GM12878 (cell line): ENCODE measurements at regions not wholly inside any gene's neighbourhood (a gene's known extent, or its start where the extent isn't known, plus 50 kb on each side); places are given as distances from the start of the nearest gene placed in this dataset.

Experiments
- ATAC-seq: fragments of 200-7000 bp; cut with Tn5 transposase; 3 replicates; pipeline ENCODE4 v1.9.1; 2020; ENCODE audit warnings: mild to moderate bottlenecking, moderate library complexity
- BruUV-seq: library from RNA; stranded (reverse); fragments of 400-500 nt; replicated peaks from 2 replicates; lab custom pipeline; 2021; lab: Mats Ljungman, UMichigan
- CTCF ChIA-PET: fragments of 300-600 bp; sonication (Branson Sonifier 250); formaldehyde crosslinking; extraction: SDS; loops from one replicate; lab custom pipeline; 2021; ENCODE audit warnings: inconsistent platforms; lab: Yijun Ruan, JAX
- POLR2A ChIA-PET: fragments of 350-600 bp; formaldehyde crosslinking; extraction: SDS; loops from one replicate; lab custom pipeline; 2021; ENCODE audit warnings: inconsistent platforms; lab: Charles Lee
- RAD21 ChIA-PET: fragments of 300-600 bp; sonication (Branson Sonifier 250); formaldehyde crosslinking; loops from one replicate; lab custom pipeline; 2023; ENCODE audit warnings: antibody characterized with exemption; ENCODE audit not compliant: unreplicated experiment; lab: Charles Lee
- SMC1A ChIA-PET: fragments of 300-600 bp; sonication (Branson Sonifier 250); formaldehyde crosslinking; loops from one replicate; lab custom pipeline; 2023; ENCODE audit not compliant: unreplicated experiment, uncharacterized antibody; lab: Charles Lee
- DNase-seq: peaks from one replicate; pipeline ENCODE4 v3.0.0-alpha.2; 2011; ENCODE audit warnings: low read depth, low spot score
- FAIRE-seq: peaks from 3 replicates; lab custom pipeline; 2011; peaks lifted over from hg19 to GRCh38; lab: Jason Lieb, UNC
- H2AFZ ChIP-seq: 2 replicates; pipeline ENCODE4 v1.6.0; 2011; ENCODE audit warnings: low read depth, low read length, control low read depth; ENCODE audit not compliant: control insufficient read depth
- H3K27ac ChIP-seq: 2 replicates; pipeline ENCODE4 v1.5.1; 2011; ENCODE audit warnings: control low read depth; ENCODE audit not compliant: control insufficient read depth, insufficient read depth
- H3K27me3 ChIP-seq, 2 experiments: replicated peaks in 1 of 2; 2 replicates each; pipeline versions ENCODE4 v1.6.0 to v1.6.1; 2011; ENCODE audit warnings: low read length in 1 of 2; ENCODE audit not compliant: control insufficient read depth in 2 of 2, insufficient read depth in 2 of 2
- H3K36me3 ChIP-seq, 2 experiments: 2 replicates each; pipeline ENCODE4 v1.5.1; 2011; ENCODE audit warnings: low read length in 1 of 2; ENCODE audit not compliant: control insufficient read depth in 2 of 2, insufficient read depth in 2 of 2
- H3K4me1 ChIP-seq: 2 replicates; pipeline ENCODE4 v1.6.1; 2011; ENCODE audit warnings: mild to moderate bottlenecking, low read length, moderate library complexity, mixed read lengths; ENCODE audit not compliant: control insufficient read depth, insufficient read depth
- H3K4me2 ChIP-seq: 2 replicates; pipeline ENCODE4 v1.6.0; 2011; ENCODE audit warnings: control low read depth; ENCODE audit not compliant: control insufficient read depth, insufficient read depth
- H3K4me3 ChIP-seq: fragments of 200-600 bp; sonication (generic); 2 replicates; pipeline ENCODE4 v1.5.1; 2016
- H3K79me2 ChIP-seq: 2 replicates; pipeline ENCODE4 v1.6.0; 2011; ENCODE audit warnings: low read length; ENCODE audit not compliant: control insufficient read depth, insufficient read depth
- H3K9ac ChIP-seq: 2 replicates; pipeline ENCODE4 v1.8.0; 2011; ENCODE audit warnings: low read length, control low read depth, mixed read lengths; ENCODE audit not compliant: control insufficient read depth, insufficient read depth
- H3K9me3 ChIP-seq: replicated peaks from 3 replicates; pipeline ENCODE4 v1.5.1; 2011; ENCODE audit warnings: mild to moderate bottlenecking, low read length; ENCODE audit not compliant: control insufficient read depth, insufficient read depth
- H4K20me1 ChIP-seq: 2 replicates; pipeline ENCODE4 v1.6.0; 2011; ENCODE audit not compliant: control insufficient read depth, insufficient read depth
- BMI1 ChIP-seq: fragments of 450-650 bp; IDR thresholded peaks from 2 replicates; pipeline ENCODE4 v1.6.1; 2016; ENCODE audit warnings: mild to moderate bottlenecking, moderate library complexity, borderline replicate concordance
- CREM ChIP-seq: IDR thresholded peaks from 2 replicates; pipeline ENCODE4 v1.6.1; 2014; ENCODE audit warnings: antibody characterized with exemption, low read depth
- CUX1 ChIP-seq: IDR thresholded peaks from 2 replicates; pipeline ENCODE4 v1.6.1; 2012; ENCODE audit warnings: improper control_type of control experiment, low read depth, low read length; ENCODE audit not compliant: insufficient replicate concordance
- ESRRA ChIP-seq: IDR thresholded peaks from 2 replicates; pipeline ENCODE4 v1.6.1; 2012; ENCODE audit warnings: mild to moderate bottlenecking, low read length, improper control_type of control experiment
- KAT2A ChIP-seq: conservative IDR thresholded peaks from 2 replicates; pipeline ENCODE4 v1.6.1; 2011; ENCODE audit warnings: low read depth, low read length; ENCODE audit not compliant: control insufficient read depth
- MEF2A ChIP-seq: IDR thresholded peaks from 2 replicates; pipeline ENCODE4 v1.6.1; 2011; ENCODE audit warnings: low read depth, mild to moderate bottlenecking, low read length, moderate library complexity; ENCODE audit not compliant: insufficient read depth
- MEF2B ChIP-seq: fragments of 450-650 bp; IDR thresholded peaks from 2 replicates; pipeline ENCODE4 v1.6.1; 2018; ENCODE audit warnings: mild to moderate bottlenecking, moderate library complexity; ENCODE audit not compliant: partially characterized antibody, poor library complexity, severe bottlenecking
- MYC ChIP-seq: IDR thresholded peaks from 2 replicates; pipeline ENCODE4 v1.6.1; 2011; ENCODE audit warnings: mild to moderate bottlenecking, low read length, moderate library complexity, inconsistent platforms; ENCODE audit not compliant: insufficient read depth, insufficient replicate concordance, insufficient read length, severe bottlenecking
- NFYA ChIP-seq: IDR thresholded peaks from 2 replicates; pipeline ENCODE4 v1.6.1; 2011; ENCODE audit warnings: low read depth, mild to moderate bottlenecking, low read length, improper control_type of control experiment, borderline replicate concordance
- PAX5 ChIP-seq: IDR thresholded peaks from 2 replicates; pipeline ENCODE4 v1.6.1; 2011; ENCODE audit warnings: low read depth, low read length, borderline replicate concordance
- USF2 ChIP-seq: IDR thresholded peaks from 2 replicates; pipeline ENCODE4 v1.6.1; 2011; ENCODE audit warnings: low read depth, low read length, improper control_type of control experiment, borderline replicate concordance
- WGBS: methylation state at CpG from one replicate; pipeline ENCODE4 v1.1.6; 2016; ENCODE audit warnings: low lambda C conversion rate; ENCODE audit not compliant: insufficient replicate concordance, insufficient coverage; ENCODE audit errors: missing lambda C conversion rate; 5-methylcytosine and 5-hydroxymethylcytosine counted together
- in situ Hi-C: fragments of 300-500 bp; cut with MboI; formaldehyde crosslinking; loops from 9 replicates; pipeline ENCODE4 v1.14.3; 2018; ENCODE audit warnings: mixed read lengths
- intact Hi-C: fragments of 100-400 bp; cut with micrococcal nuclease; formaldehyde crosslinking; loops from one replicate; pipeline ENCODE4 v1.14.2; 2022; ENCODE audit not compliant: unreplicated experiment

- 2% methylated on average over 2 of the region's 2 CpGs for WGBS
- DNase-seq (no peak), FAIRE-seq (no peak), ATAC-seq (no peak)
- CTCF ChIA-PET: interaction anchor here (1.7 to 8.5 kb wide), 2 partner anchors 9 to 950 kb away, joined by 3 to 122 read pairs; no protein-coding TSS in a partner anchor
- no TSS peak for BruUV-seq
- no peak overlapping the region for H3K9ac ChIP-seq
- H3K4me1 ChIP-seq: peaks cover 19% of the 10 kb centered on the region
- peak overlapping the region; percentile 19; the same call in 1 of the 2 replicates for H3K4me2 ChIP-seq
- TF ChIP-seq MEF2B (no peak), USF2 (no peak), KAT2A (no peak), BMI1 (no peak), CREM (no peak), MYC (no peak), CUX1 (no peak), NFYA (no peak), PAX5 (no peak), ESRRA (no peak), MEF2A (no peak)
- TF ChIP-seq, all 136 proteins: peak for 0
- ChIA-PET SMC1A (interaction anchor here (1.3 to 1.4 kb wide), 2 partner anchors 10 to 394 kb away, joined by 3 to 4 read pairs; no protein-coding TSS in a partner anchor), RAD21 (no interaction called here), POLR2A (no interaction called here)
- Histone ChIP-seq H3K27ac (no peak overlapping the region), H3K27me3 (no peaks in the 10 kb centered on the region), H3K4me3 (no peak overlapping the region), H3K36me3 (no peaks in the 10 kb centered on the region), H2AFZ (no peak overlapping the region), H3K9me3 (no peaks in the 10 kb centered on the region), H3K79me2 (no peaks in the 10 kb centered on the region), H4K20me1 (no peaks in the 10 kb centered on the region)
- in situ Hi-C loops: loop anchor here (10.0 kb wide), 1 partner anchor 1213 kb away; no protein-coding TSS in a partner anchor
- intact Hi-C loops: loop anchor here (10.0 kb wide), 2 partner anchors 573 to 803 kb away; partner anchors contain the start of gene RYBP
These were observed 87.3 kb upstream of the PROK2 start for GRCh38 chr3:71872256-71872655.
